ENCODE measurements at regions not wholly inside any gene's neighbourhood (a gene's known extent, or its start where the extent isn't known, plus 50 kb on each side); places are given as distances from the start of the nearest gene placed in this dataset.

DNA sequence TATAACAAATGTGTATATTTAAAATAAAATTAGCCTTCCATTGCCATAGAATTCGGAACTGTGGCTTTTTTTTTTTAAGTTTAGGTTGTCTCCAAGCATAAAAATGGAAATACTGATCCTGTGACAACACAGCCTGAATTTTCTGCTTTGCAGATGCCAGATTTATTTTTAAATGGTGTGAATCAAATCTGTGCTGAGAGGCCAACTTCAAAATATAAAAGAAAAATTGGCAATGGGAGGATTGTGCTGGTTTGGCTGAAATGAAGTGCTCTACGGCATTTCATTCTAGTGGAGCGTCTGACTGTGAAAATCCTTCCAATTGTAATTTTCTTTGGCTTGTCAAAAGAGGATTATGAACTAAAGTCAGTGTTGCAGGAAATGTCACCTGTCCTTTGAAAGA is 580.3 kb upstream of the ZFP42 start:
- Mint-ChIP-seq H3K27ac (no peak overlapping the region), H3K36me3 (ENCODE audit: low read depth) (0 out of 2 replicates have a peak, but pooled peaks cover 3% of the 10 kb centered on the region), H3K4me1 (ENCODE audit: low read depth) (peaks cover 20% of the 10 kb centered on the region), H3K9me3 (peaks cover 2% of the 10 kb centered on the region; the same call in 1 of the 2 replicates), H3K27me3 (ENCODE audit: insufficient read depth) (no peaks in the 10 kb centered on the region; the same call in 1 of the 2 replicates), H3K4me3 (no peak overlapping the region)
- TF ChIP-seq, protein P1, sequence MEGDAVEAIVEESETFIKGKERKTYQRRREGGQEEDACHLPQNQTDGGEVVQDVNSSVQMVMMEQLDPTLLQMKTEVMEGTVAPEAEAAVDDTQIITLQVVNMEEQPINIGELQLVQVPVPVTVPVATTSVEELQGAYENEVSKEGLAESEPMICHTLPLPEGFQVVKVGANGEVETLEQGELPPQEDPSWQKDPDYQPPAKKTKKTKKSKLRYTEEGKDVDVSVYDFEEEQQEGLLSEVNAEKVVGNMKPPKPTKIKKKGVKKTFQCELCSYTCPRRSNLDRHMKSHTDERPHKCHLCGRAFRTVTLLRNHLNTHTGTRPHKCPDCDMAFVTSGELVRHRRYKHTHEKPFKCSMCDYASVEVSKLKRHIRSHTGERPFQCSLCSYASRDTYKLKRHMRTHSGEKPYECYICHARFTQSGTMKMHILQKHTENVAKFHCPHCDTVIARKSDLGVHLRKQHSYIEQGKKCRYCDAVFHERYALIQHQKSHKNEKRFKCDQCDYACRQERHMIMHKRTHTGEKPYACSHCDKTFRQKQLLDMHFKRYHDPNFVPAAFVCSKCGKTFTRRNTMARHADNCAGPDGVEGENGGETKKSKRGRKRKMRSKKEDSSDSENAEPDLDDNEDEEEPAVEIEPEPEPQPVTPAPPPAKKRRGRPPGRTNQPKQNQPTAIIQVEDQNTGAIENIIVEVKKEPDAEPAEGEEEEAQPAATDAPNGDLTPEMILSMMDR (IDR thresholded peaks at IDR 0.05) = no peak
- no peak for DNase-seq

DNA sequence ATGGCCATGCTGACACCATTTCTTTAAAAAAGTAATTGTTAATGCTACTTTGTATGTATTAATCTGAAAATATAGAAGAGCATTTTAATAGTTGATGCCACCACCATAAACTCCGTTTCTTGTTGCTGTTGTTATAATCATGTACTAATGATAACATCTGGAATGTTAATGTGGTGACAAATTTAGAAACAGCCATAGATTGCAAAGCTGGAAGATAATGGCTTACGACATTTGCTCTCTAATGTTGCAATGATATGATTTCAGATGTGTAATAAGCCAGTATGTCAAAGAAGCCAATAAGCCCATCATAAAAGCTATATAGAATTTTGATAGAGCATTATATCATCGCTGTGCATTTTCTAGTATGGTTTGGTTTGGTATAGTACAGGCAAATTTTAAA is 579.4 kb upstream of the ZFP42 start:
- H3K27ac Mint-ChIP-seq = no peak overlapping the region
- peaks cover 20% of the 10 kb centered on the region for H3K4me1 Mint-ChIP-seq (ENCODE audit: low read depth)
- no peak overlapping the region; the same call in 1 of the 2 replicates for H3K4me3 Mint-ChIP-seq
- H3K36me3 Mint-ChIP-seq (ENCODE audit: low read depth) = 0 out of 2 replicates have a peak, but pooled peaks cover 3% of the 10 kb centered on the region
- peak; percentile 9 for DNase-seq
- TF ChIP-seq, protein P1 (IDR thresholded peaks at IDR 0.05) = no peak
- H3K9me3 Mint-ChIP-seq = peaks cover 3% of the 10 kb centered on the region; the same call in 1 of the 2 replicates
- H3K27me3 Mint-ChIP-seq (ENCODE audit: insufficient read depth) = no peaks in the 10 kb centered on the region; the same call in 1 of the 2 replicates

DNA sequence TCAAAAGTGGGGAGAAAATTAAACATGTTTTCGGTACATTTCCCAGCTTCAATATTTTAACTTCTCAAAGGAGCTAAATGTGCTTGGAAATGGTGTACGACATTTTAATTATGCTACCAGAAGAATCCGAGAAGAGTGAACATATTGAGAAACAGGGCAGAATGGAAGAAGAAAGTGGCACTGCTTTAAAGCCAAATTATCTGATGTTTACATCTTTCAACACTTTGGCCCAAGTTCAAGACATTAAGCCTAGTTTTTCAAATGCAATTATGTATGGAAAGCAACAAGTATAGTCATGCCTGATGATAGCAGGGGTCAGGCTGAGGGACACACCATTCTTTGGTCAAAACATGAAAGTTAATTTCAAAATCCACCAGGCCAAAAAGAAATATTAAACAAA is 577.9 kb upstream of the ZFP42 start:
- Mint-ChIP-seq H3K4me1 (ENCODE audit: low read depth) (peaks cover 20% of the 10 kb centered on the region), H3K4me3 (no peak overlapping the region), H3K27me3 (ENCODE audit: insufficient read depth) (no peaks in the 10 kb centered on the region), H3K27ac (no peak overlapping the region), H3K9me3 (peaks cover 3% of the 10 kb centered on the region; the same call in 1 of the 2 replicates), H3K36me3 (ENCODE audit: low read depth) (0 out of 2 replicates have a peak, but pooled peaks cover 3% of the 10 kb centered on the region)
- TF ChIP-seq, protein P1 (IDR thresholded peaks at IDR 0.05) = no peak
- no peak for DNase-seq

DNA sequence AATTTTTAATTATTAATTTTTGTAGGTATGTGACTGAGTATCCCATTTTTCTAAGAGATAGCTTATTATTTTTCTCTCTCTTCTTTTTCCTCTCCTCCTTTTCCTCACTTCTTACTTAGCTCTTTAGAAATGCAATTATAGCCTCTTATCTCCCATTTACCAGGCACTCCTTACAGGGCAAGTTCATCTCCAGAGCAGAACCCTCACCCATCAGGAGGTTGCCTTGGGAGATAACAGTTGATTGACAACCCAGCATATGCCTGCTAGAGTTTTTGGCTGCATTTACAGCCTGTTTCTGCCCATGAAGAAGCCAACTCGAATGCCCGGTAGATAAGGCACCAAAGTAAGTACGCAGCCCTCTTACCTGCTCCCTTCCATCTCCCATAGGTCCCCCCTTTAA is 572.9 kb upstream of the ZFP42 start:
- Mint-ChIP-seq H3K27ac (no peak overlapping the region), H3K4me1 (ENCODE audit: low read depth) (peaks cover 20% of the 10 kb centered on the region), H3K36me3 (ENCODE audit: low read depth) (peaks cover 6% of the 10 kb centered on the region), H3K27me3 (ENCODE audit: insufficient read depth) (no peaks in the 10 kb centered on the region), H3K9me3 (peaks cover 3% of the 10 kb centered on the region), H3K4me3 (no peak overlapping the region)
- TF ChIP-seq, protein P1 (IDR thresholded peaks at IDR 0.05) = no peak
- no peak for DNase-seq

DNA sequence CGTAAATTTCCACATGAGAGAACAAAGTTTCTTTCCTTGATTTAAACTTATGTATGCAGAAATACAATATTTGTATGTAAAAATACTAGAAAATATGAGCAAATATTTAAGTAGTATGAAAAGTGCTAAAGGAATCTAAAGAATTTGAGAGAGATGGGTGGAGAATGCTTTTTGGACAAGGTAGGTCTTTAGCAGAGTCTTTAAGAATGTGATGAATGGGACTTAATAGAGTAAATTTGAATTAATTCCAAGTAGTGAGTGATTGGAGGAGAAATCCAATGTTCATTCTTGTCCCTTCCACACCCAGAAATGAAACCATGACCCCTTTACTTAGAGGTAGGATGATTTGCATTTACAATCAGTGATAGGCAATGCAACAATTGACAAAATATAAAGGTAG is 570.9 kb upstream of the ZFP42 start:
- H3K36me3 Mint-ChIP-seq (ENCODE audit: low read depth) = peaks cover 6% of the 10 kb centered on the region
- TF ChIP-seq, protein P1 (IDR thresholded peaks at IDR 0.05) = no peak
- H3K27me3 Mint-ChIP-seq (ENCODE audit: insufficient read depth) = no peaks in the 10 kb centered on the region

DNA sequence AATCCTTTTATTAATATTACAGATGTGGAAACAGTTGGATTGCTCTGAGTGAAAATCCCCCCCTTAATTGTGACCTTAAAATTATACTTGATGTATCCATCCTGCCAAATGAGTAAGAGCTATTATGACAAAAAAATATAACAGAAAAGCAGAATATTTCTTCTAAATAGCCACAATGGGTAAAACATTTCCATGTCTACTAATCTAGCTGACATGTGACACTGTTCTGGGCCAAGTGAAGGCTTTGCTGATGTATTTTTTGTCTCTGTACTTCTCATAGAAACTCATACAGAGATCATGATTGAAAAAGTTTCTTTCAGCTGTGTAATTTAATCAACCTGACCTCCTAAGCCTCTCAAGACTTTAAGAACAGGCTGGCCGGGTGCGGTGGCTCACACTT is 569.1 kb upstream of the ZFP42 start:
- peaks cover 33% of the 10 kb centered on the region for H3K4me1 Mint-ChIP-seq (ENCODE audit: low read depth)
- H3K27ac Mint-ChIP-seq = no peak overlapping the region
- H3K4me3 Mint-ChIP-seq = no peak overlapping the region
- H3K36me3 Mint-ChIP-seq (ENCODE audit: low read depth) = peaks cover 6% of the 10 kb centered on the region
- no peaks in the 10 kb centered on the region; the same call in 1 of the 2 replicates for H3K9me3 Mint-ChIP-seq
- TF ChIP-seq, protein P1 (IDR thresholded peaks at IDR 0.05) = no peak
- DNase-seq = no peak
- H3K27me3 Mint-ChIP-seq (ENCODE audit: insufficient read depth) = no peaks in the 10 kb centered on the region

More for the DNA sequence above, 570.9 kb upstream of the ZFP42 start:
- no peak for DNase-seq
- H3K4me3 Mint-ChIP-seq = no peak overlapping the region
- H3K9me3 Mint-ChIP-seq = peaks cover 3% of the 10 kb centered on the region
- peaks cover 33% of the 10 kb centered on the region for H3K4me1 Mint-ChIP-seq (ENCODE audit: low read depth)
- H3K27ac Mint-ChIP-seq = no peak overlapping the region

Measured in HFFc6 (cell line).